ENCODE measurements at regions not wholly inside any gene's neighbourhood (a gene's known extent, or its start where the extent isn't known, plus 50 kb on each side); places are given as distances from the start of the nearest gene placed in this dataset.
"Not testable (repeated sequence)": the region's sequence is repeated elsewhere in the genome, so short reads cannot be mapped to it uniquely, and the experiment has no call there.

DNA sequence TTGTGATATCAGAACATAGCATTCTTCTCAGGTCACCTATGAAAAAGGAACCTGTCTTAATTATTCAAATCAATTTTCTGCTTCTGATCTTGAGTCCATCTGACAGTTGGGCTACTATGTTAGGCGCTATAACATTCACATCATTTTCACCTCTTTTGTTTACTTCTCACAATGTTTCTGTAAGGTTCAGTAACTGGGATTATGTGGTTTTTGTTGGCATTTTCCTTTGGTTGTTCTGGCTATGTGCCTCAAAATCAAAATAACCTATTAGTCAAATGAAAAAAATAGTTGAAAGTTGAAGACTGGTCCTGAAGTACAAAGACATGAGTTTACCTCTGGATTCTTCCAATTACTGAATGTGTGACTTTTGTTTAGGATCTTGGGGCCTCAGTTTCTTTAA lies 221.3 kb upstream of the SMIM30 start:
- no peaks in the 10 kb centered on the region for H3K27me3 ChIP-seq (ENCODE audit: control insufficient read depth in 2 of 2, insufficient read depth in 2 of 2, low read length in 2 of 2)
- H3K9me3 Mint-ChIP-seq: peaks cover 0 to 6% (median 3%) of the 10 kb centered on the region in 7 donors
- H3K4me1 ChIP-seq (ENCODE audit: control insufficient read depth in 1 of 2, insufficient read depth in 2 of 2, low read length in 2 of 2): no peaks in the 10 kb centered on the region
- no peaks in the 10 kb centered on the region for H4K20me1 ChIP-seq (ENCODE audit: insufficient read depth, low read length)
- no peaks in the 10 kb centered on the region for H3K79me2 ChIP-seq (ENCODE audit: insufficient read depth, low read length)
- no peak overlapping the region for H3K27ac Mint-ChIP-seq
- H3K4me3 ChIP-seq (replicated peaks in 1 of 3; ENCODE audit: low read depth in 2 of 3, low read length in 3 of 3): no peak overlapping the region
- no peaks in the 10 kb centered on the region for H3K9me3 ChIP-seq (replicated peaks in 1 of 2; ENCODE audit: control insufficient read depth in 1 of 2, insufficient read depth in 1 of 2, low read length in 2 of 2)
- DNase-seq: no peak
- H3K9ac ChIP-seq (ENCODE audit: insufficient read depth, low read length, poor library complexity, severe bottlenecking): no peak overlapping the region
- H3K27me3 Mint-ChIP-seq (ENCODE audit: low read depth in 3 of 3): peaks cover 0 to 1% (median 0%) of the 10 kb centered on the region in 3 donors
- no peak overlapping the region for H3K27ac ChIP-seq (ENCODE audit: low read depth in 1 of 2, low read length in 2 of 2)
- no CpG with 5 or more reads among the region's 1 CpG for WGBS (ENCODE audit: insufficient coverage)
- intact Hi-C loops (cut with micrococcal nuclease): no loop called here
- H3K4me2 ChIP-seq (replicated peaks; ENCODE audit: extremely low read depth, low read length, poor library complexity, severe bottlenecking): no peak overlapping the region
- no peak for TF ChIP-seq CTCF (IDR thresholded peaks at IDR 0.05)
- H2AFZ ChIP-seq (ENCODE audit: insufficient read depth, low read depth, low read length, poor library complexity, severe bottlenecking): no peak overlapping the region
- no peaks in the 10 kb centered on the region for H3K36me3 Mint-ChIP-seq
- H3K4me1 Mint-ChIP-seq: no peaks in the 10 kb centered on the region
- no peak overlapping the region for H3K4me3 Mint-ChIP-seq
- no peaks in the 10 kb centered on the region for H3K36me3 ChIP-seq (replicated peaks in 1 of 2; ENCODE audit: control insufficient read depth in 1 of 2, insufficient read depth in 2 of 2, low read length in 2 of 2)

- no peak overlapping the region for H2AFZ ChIP-seq (ENCODE audit: insufficient read depth, low read depth, low read length, poor library complexity, severe bottlenecking)
- Mint-ChIP-seq H3K27me3 (ENCODE audit: low read depth in 3 of 3) (peaks cover 0 to 1% (median 0%) of the 10 kb centered on the region in 3 donors), H3K4me1 (no peaks in the 10 kb centered on the region), H3K9me3 (peaks cover 0 to 8% (median 3%) of the 10 kb centered on the region in 7 donors), H3K4me3 (no peak overlapping the region), H3K36me3 (no peaks in the 10 kb centered on the region), H3K27ac (no peak overlapping the region)
- H3K36me3 ChIP-seq (replicated peaks in 1 of 2; ENCODE audit: control insufficient read depth in 1 of 2, insufficient read depth in 2 of 2, low read length in 2 of 2): no peaks in the 10 kb centered on the region
- no peak for TF ChIP-seq CTCF (IDR thresholded peaks at IDR 0.05)
- no peak overlapping the region for H3K9ac ChIP-seq (ENCODE audit: insufficient read depth, low read length, poor library complexity, severe bottlenecking)
- H3K9me3 ChIP-seq (replicated peaks in 1 of 2; ENCODE audit: control insufficient read depth in 1 of 2, insufficient read depth in 1 of 2, low read length in 2 of 2): no peaks in the 10 kb centered on the region
- no peaks in the 10 kb centered on the region for H3K27me3 ChIP-seq (ENCODE audit: control insufficient read depth in 2 of 2, insufficient read depth in 2 of 2, low read length in 2 of 2)
- H3K4me2 ChIP-seq (replicated peaks; ENCODE audit: extremely low read depth, low read length, poor library complexity, severe bottlenecking): no peak overlapping the region
- no peaks in the 10 kb centered on the region for H3K4me1 ChIP-seq (ENCODE audit: control insufficient read depth in 1 of 2, insufficient read depth in 2 of 2, low read length in 2 of 2)
- no peaks in the 10 kb centered on the region for H4K20me1 ChIP-seq (ENCODE audit: insufficient read depth, low read length)
- no peaks in the 10 kb centered on the region for H3K79me2 ChIP-seq (ENCODE audit: insufficient read depth, low read length)
- no peak overlapping the region for H3K27ac ChIP-seq (ENCODE audit: low read depth in 1 of 2, low read length in 2 of 2)
- intact Hi-C loops (cut with micrococcal nuclease): no loop called here
- no peak for DNase-seq
- H3K4me3 ChIP-seq (replicated peaks in 1 of 3; ENCODE audit: low read depth in 2 of 3, low read length in 3 of 3): no peak overlapping the region
- WGBS (ENCODE audit: insufficient coverage): 60% methylated on average over 1 of the region's 4 CpGs
Measured at GRCh38 chr7:113338071-113338696, 219.8 kb upstream of the SMIM30 start.

DNA sequence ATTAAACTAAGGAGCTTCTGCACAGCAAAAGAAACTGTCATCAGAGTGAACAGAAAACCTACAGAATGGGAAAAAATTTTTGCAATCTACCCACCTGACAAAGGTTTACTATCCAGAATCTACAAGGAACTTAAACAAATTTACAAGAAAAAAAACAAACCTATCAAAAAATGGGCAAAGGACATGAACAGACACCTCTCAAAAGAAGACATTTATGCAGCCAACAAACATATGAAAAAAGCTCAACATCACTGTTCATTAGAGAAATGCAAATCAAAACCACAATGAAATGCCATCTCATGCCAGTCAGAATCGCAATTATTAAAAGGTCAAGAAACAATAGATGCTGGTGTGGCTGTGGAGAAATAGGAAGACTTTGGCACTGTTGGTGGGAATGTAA lies 218.5 kb upstream of the SMIM30 start:
- H3K4me1 ChIP-seq (ENCODE audit: control insufficient read depth in 1 of 2, insufficient read depth in 2 of 2, low read length in 2 of 2); H3K27ac Mint-ChIP-seq; H3K9ac ChIP-seq (ENCODE audit: insufficient read depth, low read length, poor library complexity, severe bottlenecking); H3K27ac ChIP-seq (ENCODE audit: low read depth in 1 of 2, low read length in 2 of 2); DNase-seq; H3K27me3 Mint-ChIP-seq (ENCODE audit: low read depth in 3 of 3); H3K9me3 ChIP-seq (replicated peaks in 1 of 2; ENCODE audit: control insufficient read depth in 1 of 2, insufficient read depth in 1 of 2, low read length in 2 of 2); H2AFZ ChIP-seq (ENCODE audit: insufficient read depth, low read depth, low read length, poor library complexity, severe bottlenecking); H3K36me3 Mint-ChIP-seq; H3K4me1 Mint-ChIP-seq; H3K4me2 ChIP-seq (replicated peaks; ENCODE audit: extremely low read depth, low read length, poor library complexity, severe bottlenecking); H3K4me3 Mint-ChIP-seq; H4K20me1 ChIP-seq (ENCODE audit: insufficient read depth, low read length); H3K36me3 ChIP-seq (replicated peaks in 1 of 2; ENCODE audit: control insufficient read depth in 1 of 2, insufficient read depth in 2 of 2, low read length in 2 of 2); intact Hi-C loops (cut with micrococcal nuclease); H3K4me3 ChIP-seq (replicated peaks in 1 of 3; ENCODE audit: low read depth in 2 of 3, low read length in 3 of 3); H3K79me2 ChIP-seq (ENCODE audit: insufficient read depth, low read length); H3K27me3 ChIP-seq (ENCODE audit: control insufficient read depth in 2 of 2, insufficient read depth in 2 of 2, low read length in 2 of 2): not testable (repeated sequence)
- WGBS (ENCODE audit: insufficient coverage): no CpG with 5 or more reads among the region's 1 CpG
- H3K9me3 Mint-ChIP-seq: peaks cover 0 to 12% (median 6%) of the 10 kb centered on the region in 7 donors

All from CD14-positive monocyte (primary cell).